ENCODE measurements at regions not wholly inside any gene's neighbourhood (a gene's known extent, or its start where the extent isn't known, plus 50 kb on each side); places are given as distances from the start of the nearest gene placed in this dataset.

DNA sequence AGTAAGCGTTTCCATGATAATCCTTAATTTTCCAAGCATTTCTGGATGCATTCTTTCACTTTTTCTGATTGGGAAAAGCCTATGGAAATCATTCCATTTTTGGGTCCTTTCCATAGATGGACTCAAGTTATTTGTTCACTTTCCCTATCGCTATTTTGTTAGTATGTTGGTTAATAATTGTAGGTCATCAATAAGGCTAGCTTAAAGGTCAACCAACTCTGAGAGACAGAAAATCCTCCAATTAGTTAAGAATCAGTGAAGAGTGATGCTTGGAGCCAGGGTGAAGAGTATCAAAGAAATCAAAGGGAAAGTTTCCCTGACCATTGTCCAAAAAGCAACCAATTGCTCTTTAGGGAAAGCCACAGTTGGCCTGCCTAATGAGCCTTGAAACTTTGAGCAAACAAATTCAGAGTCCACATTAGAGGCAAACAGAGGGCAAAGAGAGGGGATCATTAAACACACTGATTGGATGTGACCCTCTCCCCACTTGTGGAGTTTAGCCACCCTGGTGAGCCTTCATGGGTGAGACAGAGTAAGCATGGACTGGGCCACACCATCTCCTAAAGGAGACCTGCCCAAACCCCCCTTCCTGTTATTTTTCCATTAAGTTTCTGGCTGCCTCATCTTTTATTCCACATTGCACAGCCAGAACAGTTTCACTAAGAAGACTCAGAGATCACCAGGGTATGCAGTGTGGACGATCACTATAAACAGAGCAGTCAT lies 133.4 kb upstream of the DYNLRB2 start:
- TF ChIP-seq, protein P1, sequence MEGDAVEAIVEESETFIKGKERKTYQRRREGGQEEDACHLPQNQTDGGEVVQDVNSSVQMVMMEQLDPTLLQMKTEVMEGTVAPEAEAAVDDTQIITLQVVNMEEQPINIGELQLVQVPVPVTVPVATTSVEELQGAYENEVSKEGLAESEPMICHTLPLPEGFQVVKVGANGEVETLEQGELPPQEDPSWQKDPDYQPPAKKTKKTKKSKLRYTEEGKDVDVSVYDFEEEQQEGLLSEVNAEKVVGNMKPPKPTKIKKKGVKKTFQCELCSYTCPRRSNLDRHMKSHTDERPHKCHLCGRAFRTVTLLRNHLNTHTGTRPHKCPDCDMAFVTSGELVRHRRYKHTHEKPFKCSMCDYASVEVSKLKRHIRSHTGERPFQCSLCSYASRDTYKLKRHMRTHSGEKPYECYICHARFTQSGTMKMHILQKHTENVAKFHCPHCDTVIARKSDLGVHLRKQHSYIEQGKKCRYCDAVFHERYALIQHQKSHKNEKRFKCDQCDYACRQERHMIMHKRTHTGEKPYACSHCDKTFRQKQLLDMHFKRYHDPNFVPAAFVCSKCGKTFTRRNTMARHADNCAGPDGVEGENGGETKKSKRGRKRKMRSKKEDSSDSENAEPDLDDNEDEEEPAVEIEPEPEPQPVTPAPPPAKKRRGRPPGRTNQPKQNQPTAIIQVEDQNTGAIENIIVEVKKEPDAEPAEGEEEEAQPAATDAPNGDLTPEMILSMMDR (IDR thresholded peaks at IDR 0.05), result no peak
- no peak for TF ChIP-seq EZH2 (IDR thresholded peaks at IDR 0.05; ENCODE audit: borderline replicate concordance, insufficient read depth, low read depth, low read length, poor library complexity, severe bottlenecking)
